NCI-H2227 treated with DMSO at 0.1 percent for 48 hours (cell line): ENCODE measurements at regions not wholly inside any gene's neighbourhood (a gene's known extent, or its start where the extent isn't known, plus 50 kb on each side); places are given as distances from the start of the nearest gene placed in this dataset.

Source experiments
- DNase-seq: peaks from one replicate; lab custom pipeline; 2025; lab: John Stamatoyannopoulos, UW

DNA sequence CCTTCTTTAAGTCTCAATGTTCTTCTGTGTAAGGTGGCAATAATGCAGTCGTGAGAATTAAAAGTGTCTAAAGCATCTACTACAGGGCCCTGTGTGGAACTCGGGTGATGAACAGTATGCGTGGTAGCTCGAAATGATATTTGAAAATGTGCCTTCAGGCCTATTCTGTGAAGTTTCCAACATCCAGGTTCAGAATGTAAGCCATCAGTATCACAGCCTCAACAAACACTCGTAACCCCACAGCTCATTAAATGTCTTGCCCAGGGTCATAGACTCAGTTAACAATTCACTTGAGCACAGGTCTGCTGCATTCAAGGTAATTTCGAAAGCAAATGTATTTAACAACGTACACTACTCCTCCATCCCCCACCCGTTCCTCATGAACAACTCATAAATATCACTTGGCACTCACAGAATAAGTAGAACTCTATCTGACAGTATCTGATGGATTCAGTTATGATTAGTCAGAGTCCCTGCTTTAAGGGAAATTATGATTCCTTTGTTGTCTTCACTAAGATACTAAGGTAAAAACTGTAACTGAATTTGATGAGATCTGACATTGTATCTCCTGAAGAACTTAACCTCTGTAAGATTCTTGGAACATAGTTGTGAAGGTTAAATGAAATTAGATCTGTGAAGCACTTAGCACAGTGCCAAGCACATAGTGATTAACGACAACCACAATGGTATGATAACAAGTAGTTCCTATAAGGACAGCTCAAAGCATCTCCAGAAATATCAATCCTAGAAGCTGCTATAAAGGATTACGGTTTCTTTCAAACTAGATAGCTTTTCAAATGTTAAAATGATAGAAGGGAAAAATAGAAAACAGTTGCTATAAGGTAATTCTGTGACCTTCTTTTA, 642.3 kb downstream of the TBL1XR1 start:
- DNase-seq: peak; percentile 12

DNA sequence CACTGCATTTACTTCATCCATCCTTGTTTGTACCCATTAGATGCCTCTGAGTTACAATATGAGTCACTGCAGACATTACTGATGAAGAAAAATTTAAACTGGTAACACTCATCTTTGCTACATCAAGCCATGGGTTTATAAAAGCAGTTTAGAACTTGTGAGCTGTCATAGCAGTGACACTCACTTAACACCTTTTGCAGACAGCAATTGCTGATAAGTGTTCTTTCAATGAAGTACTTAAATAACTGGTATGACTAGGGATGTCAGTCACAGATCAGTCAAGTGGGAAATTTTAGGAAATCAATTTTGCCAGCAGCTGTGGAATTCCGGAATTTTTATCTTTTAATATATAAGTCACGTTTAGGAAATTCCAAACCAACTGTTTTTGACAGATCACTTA, 643.0 kb downstream of the TBL1XR1 start:
- DNase-seq: no peak

DNA sequence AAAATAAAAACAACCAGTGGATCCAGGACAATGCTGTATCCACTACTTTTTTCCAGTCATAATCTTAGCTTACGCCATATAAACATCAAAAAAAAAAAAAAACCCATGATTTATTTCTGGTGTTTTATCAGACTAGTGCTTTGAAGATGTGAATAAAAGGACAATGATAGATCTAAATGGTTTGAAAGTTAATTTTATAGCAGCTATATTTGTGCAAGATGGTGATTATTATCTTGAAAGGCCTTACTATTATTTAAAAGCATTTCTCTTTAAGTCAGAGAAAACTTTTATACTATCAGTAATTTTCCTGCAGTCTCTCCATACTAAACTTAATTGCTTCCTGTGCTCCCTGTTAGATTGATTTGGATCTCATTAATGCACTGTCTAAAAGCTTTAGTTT, 670.3 kb downstream of the TBL1XR1 start:
- DNase-seq: no peak

DNA sequence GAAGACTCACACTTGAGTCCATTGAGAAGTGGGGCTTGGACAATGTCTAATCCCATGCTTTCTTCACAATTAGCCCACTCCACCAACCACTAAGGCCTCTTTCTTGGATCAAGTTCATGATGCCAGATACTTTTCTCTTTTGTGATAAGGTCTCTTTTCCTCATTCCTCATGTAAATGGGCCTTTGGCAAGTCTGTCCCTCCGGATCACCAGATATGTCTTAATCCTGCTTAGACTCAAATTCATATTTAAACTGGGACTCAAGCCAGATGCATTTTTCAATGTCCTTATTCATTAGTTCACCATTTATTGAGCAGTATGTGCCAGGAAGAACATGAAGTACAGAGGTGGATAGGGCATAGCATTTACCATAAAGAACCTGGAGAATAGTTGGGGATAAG, 671.1 kb downstream of the TBL1XR1 start:
- DNase-seq: no peak

DNA sequence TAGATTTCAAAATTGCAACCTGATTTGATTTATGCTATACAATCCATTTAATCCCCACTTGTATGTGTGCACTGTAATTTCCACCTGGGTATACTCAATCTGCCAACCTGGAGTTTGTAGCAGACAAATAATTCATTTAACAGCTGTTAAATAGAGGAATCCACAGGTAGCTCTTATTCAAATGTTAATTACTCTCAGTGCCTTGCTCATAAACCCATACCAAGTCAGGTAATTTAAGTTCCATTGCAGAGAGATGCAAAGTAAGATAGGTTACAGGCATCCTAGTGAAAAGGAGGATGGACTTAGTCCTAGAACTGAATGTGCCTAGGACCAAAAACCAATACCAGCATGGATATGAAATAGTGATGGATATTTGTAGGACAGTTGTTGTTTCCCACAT, 674.2 kb downstream of the TBL1XR1 start:
- DNase-seq: no peak

DNA sequence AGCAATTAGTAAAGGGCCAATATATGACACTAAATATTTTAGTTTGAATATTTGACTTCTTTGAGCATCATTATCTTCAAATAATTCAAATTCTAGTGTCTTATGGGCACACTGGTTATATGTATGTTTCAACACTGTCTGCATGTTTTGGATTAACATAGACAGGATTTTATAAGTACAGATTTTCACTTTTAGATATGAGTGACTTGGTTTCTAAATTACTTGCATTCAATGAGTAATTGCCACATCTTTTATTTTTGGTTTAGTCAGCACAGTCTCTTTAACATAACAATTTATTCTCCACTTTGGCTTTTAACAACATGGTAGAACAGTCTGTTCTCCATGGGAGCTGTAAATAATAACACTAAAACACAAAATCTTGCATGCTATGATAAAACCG, 674.8 kb downstream of the TBL1XR1 start:
- DNase-seq: no peak

DNA sequence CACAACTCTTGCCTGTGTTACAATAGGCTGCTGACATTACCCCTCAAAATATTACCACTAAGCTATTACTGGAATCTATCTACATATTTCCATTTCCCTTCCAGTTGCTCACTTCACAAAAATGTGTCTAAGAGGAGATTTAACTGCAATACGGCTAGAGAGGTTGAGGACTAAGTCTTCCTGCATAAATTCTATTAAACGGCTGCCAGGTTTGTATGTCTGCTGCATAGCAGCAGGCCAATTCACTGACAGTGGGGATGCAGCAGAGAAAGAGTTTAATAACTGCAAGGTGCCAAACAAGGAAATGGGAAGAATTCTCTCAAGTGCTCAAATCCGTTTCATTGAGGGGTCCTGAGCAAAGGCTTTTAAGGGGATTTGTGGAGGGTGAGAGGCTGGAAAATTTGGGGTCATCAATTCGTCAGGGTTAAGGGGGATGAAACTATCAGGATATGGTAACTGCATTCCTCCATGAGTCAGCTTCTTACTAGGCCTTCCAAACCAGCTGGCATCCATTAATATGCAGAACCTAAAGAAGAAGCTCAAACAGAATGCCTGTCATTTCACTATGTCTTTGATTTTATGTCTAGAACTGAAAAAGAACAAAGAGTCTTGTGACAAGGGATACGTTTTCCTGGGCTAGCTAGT, 675.6 kb downstream of the TBL1XR1 start:
- no peak for DNase-seq

DNA sequence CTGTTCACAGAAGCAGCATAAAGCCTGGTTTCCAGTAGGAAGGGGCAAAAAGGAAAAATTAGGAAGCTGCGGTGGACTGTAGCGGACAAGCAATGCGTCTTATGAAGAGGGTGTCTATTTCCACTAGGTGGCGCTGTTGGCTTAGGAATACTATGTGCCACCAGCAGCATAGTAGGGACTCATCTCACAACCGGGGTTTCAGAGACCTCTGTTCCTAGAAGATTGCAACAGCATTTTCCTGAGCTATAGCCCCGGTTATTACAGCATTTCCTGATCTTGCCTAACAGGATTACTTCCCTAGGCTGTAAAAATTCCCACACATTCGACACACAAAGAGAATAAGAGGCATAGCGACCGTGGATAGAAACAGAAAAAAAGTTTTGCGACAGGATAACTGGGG, 683.0 kb downstream of the TBL1XR1 start:
- no peak for DNase-seq

DNA sequence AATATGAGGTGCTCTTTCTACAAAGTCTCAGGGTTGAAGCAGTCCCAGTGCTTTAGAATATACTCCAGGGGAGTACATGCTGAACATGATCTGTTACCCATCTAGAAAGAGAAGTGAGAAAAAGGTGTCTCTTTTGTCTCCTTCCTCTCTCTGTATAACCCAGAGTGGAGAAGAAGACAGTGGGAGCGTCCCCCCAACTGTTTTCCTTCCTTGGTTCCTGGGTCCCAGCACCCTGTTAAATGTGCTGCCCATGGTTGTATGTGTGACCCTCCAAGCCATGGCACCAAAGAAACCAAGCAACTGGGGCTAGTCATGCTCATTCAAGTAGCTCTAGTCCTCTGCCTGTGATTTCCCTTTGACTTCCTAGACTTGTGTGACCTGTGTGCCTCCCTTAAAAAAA, 683.7 kb downstream of the TBL1XR1 start:
- DNase-seq: no peak

DNA sequence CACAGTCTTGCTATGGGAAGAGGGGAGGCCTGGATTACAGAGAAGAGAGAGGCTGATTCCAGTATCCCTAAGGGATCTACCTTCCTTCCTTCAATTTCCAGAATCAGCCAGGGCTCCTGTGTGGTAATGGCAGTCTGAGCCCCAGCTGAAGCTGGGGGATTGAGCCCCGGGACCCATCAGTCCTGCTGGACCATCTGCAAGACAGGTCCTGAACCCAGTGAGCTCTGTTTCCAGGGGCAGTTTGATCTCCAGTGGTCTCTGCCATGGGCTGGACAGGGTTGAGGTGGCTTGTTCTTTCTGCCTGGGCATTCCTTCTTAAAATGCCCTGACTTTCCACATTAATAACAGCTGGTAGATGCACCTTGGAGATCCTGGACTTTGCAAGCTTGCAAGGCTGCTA, 685.2 kb downstream of the TBL1XR1 start:
- DNase-seq: no peak

DNA sequence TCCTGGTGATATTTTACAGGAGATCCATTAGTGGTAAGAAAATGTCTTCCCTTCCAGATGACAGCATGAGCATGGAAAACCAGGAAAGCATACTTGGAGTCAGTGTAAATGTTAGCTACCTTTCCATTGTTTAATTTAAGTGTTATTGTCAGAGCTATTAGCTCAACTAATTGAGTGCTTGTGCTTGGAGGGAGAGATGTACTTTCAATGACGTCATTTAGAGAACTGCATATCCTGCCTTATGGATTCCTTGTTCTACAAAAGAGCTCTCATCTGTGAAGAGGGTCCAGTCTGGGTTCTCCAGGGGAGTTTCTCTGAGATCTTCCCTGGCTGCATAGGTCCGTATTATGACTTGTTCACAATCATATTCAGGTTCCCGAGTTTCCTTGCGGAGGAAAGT, 687.2 kb downstream of the TBL1XR1 start:
- no peak for DNase-seq

DNA sequence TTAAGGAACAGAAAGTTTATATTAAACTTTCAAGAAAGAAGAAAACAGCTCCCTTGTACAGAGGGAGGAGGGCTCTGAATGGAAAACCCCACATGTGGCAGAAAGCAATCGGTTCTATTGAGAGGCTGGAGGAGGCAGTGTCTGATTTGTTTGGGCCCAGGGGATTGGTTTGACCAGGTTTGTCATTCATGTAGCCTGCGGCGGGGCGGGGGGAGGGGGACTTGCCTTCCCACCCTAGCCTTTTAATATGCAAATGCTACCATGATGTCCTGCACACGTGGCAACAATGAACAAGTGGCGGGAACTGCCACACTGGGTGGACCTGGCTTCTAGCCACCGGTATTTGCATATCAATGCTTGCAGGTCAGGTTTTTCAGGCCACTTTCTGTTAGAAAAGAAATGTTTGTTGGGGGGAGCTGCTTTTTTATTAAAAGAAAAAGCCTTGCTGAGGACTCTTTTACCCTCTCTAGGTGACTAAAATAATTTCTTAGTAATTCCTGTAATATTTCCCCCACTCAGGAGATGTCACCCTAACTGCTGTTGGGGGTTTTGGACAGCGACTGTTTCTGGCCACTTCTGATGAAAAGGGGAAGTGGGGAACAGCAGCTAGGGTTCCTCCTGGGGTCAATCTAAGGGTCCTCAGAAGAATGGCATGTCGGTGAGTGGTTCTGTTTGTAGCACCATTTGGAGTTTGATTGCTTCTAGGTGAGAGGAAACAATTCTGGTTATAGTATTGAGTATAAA, 691.2 kb downstream of the TBL1XR1 start:
- no peak for DNase-seq

DNA sequence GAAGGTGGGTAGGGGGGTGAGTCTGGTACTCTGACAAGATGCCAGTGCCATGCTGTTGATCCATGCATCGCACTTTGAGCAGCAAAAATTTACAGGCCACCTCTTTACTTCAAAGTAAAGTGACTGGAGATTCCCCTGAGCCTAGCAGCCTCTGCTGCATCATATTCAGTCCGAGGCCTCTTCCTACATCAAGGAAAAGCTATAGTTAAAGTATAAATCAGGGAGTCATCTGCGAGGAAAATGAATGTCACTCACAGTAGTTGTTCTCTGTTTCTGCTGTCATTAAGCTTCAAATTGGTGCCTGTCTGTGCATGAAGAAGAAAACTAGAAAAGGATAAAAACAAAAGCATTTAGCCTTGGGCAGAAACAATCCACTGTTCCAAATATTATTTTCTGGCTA, 706.2 kb downstream of the TBL1XR1 start:
- DNase-seq: no peak

DNA sequence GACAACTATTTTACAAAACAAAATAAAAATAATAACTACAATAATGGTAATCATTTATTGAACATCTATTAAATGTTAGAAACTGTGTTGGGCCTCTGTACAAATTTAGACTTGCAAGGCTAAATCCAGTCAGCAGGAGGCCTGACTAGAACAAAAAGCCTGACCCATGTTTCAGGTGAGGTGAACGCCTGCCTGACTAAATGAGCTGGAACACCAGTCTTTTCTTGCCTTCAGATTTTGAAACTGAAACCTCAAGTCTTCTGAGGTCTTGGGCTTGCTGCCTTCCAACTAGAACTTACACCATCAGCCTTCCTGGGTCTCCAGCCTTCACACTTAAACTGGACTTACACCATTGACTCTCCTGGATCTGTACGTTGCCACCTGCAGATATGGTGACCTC, 706.9 kb downstream of the TBL1XR1 start:
- DNase-seq: no peak

DNA sequence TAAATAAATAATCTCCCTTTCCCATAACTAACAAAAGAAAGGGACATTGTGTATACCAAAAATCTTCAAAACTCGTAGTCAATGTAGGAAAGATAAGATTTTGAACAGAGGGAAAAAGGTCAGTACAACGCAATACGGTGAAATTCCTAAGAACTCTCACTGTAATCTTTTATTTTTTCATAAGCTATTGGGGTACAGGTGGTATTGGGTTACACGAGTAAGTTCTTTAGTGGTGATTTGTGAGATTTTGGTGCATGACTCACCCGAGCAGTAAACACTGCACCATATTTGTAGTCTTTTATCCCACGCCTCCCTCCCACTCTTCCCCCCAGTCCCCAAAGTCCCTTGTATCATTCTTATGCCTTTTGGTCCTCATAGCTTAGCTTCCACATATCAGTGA, 718.0 kb downstream of the TBL1XR1 start:
- DNase-seq: no peak

DNA sequence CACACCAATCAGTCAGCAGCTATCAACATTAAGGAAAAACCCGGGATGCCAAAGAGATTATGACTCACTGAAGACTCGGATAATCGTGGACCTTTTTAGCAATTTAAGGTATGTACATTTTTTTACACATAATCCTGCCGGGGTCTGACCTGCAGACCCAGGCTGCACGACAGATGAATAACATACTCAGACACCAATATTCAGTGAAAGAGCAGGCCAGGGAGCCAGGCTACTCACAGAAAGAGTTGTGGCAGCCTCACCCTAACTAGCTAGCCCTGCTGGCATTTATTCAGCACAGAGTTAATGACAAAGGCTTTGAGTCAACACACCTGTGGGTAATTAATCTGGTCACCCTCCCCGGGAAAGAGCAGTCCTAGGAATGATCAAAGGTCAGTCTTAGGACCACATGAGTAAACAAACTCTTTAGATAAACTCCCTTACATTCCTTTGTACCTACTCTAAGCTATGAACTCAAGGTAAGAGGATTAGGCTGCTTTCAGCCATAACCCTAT, 727.5 kb downstream of the TBL1XR1 start:
- DNase-seq: no peak

DNA sequence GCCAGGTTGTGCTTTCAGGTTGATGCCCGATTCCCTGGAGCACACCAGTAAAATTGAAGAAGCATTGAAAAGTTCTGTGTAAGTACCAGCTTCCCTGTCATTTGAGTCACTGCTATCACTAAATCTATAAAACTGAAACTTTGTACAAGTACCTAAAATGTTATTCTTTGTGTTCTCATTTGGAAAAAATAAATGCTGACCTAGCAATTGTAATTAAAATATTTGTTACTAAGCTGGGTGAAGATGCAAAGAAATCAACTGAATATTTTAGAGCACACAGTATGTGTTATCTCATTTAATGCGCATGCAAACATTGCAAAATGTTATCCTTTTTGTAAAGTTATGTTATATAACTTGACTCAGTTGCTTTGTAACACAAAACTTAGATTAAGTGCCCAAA, 733.7 kb downstream of the TBL1XR1 start:
- DNase-seq: no peak

DNA sequence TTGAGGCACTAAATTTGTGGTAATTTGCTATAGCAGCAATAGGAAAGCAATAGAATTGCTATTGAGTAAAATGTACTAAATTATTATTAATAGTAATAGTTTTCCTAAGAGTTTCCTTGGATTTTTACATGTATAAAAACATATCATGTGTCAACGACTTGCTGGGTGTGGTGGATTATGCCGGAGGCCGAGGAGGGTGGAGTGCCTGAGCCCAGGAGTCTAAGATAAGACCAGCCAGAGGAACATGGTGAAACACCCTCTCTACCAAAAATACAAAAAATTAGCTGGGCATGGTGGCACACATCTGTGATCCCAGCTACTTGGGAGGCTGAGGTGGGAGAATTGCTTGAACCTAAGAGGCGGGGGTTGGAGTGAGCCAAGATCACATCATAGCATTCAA, 749.9 kb downstream of the TBL1XR1 start:
- no peak for DNase-seq

DNA sequence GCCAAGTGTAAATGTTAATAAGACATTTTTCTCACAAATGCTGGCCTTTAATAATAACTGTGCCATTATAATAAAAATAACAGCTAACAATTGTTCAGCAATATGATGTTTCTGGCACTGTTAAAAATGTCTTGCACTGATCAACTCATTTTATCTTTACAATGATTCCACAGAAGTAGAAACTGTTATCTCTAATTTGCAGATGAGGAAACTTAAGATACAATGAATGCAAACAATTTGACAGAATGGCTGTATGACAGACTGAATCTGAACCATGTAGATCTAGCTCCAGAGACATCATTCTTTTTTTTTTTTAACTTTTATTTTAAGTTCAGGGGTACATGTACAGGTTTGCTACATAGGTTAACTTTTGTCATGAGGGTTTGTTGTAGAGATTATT, 755.0 kb downstream of the TBL1XR1 start:
- no peak for DNase-seq

DNA sequence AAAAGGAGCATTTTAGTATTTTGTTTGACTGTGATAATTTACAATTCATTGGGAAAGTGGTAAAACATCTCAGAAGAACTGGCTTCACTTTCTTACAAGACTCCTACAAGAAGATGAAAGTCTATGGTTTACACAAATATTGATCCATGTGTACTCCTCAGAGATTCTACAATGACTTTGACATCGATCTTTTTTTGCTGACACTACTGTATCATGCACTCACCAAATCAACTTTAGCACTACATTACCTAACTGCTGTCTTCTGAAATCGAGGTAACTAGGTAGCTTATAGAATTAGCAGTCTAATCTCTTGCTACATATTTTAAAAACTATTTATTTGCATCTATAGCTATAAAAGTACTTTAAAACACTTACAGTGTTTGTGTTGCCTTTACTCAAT, 757.6 kb downstream of the TBL1XR1 start:
- DNase-seq: no peak

DNA sequence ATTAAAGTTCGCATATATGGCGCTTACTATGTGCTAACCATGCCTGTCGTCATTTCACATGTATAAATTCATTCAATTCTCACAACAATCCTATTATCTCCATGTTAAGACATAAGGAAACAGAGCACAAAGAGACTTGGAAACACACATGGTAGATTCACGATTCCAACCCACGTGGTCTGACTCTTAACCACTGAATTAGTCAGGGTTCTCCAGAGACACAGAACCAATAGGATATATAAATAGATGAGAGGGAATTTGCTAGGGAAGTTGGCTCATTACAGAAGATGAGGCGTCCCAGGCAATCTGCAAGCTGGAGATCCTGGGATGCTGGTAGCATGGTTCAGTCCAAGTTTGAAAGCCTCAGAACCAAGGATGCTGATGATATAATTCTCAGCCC, 765.3 kb downstream of the TBL1XR1 start:
- DNase-seq: no peak

DNA sequence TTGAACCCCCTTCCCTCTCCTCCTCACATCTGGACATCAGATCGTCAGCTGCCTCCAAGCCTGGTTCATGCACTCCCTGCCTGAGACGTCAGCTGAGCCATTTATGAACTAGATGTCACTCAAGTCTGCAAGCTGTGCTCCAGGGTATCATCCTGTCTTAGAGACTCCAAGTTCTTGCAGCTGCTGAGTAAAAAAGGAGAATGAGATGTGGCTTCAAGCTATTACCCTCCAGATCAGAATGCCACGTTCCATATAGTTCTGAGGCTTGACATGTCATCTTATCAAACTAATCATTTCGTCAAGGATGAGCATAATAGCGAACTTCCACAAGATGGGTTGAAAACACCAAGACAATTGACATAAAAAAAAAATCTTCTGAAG, 766.3 kb downstream of the TBL1XR1 start:
- no peak for DNase-seq
